Jurkat, Clone E6-1 (cell line): ENCODE measurements at regions not wholly inside any gene's neighbourhood (a gene's known extent, or its start where the extent isn't known, plus 50 kb on each side); places are given as distances from the start of the nearest gene placed in this dataset.

Experiments used
- DNase-seq: peaks from one replicate; pipeline ENCODE4 v3.0.0-alpha.2; 2011; ENCODE audit warnings: low read depth, low spot score
- H3K4me3 ChIP-seq: 2 replicates; pipeline ENCODE4 v1.5.1; 2011; ENCODE audit warnings: mild to moderate bottlenecking, low read length, control low read depth, moderate library complexity

DNA sequence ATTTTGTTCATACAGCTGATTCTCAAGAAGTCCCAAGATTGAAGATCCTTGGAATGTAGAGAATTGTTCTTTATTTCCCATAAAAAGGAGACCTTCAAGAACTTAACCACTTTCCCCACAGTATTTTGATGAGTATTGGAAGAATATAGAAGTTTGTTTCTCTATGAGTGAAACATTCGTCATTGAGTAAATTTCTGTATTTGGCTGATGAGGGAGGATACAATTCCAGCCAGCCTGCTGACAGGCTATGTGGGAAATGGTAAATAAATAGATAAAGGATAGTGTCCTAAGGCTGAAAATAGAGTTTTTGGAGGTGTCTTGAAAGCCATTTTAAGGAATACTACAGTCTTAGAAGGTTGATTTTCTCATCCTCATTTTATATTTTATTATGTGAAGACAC, 1076.1 kb downstream of the ROBO2 start:
- no peak for DNase-seq
- H3K4me3 ChIP-seq, result no peak overlapping the region

DNA sequence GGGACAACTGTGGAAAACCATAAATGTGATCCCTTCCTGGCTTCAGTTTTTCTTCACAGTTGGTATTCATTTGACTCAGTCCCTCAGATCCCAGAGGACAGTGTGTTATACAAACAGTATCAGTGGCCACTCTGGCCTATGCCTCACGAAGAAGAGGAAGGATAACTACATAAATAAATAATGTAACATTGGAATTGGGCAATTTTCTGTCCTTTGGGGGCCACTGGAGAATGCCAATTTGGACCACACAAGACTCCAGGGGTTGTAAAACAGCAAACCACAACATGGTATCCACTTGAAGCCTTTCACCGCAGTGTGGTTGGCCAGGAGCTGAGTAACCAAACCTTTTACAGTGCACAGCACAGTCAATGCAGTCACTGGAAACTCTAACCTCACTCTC, 1077.0 kb downstream of the ROBO2 start:
- H3K4me3 ChIP-seq, result no peak overlapping the region
- no peak for DNase-seq

DNA sequence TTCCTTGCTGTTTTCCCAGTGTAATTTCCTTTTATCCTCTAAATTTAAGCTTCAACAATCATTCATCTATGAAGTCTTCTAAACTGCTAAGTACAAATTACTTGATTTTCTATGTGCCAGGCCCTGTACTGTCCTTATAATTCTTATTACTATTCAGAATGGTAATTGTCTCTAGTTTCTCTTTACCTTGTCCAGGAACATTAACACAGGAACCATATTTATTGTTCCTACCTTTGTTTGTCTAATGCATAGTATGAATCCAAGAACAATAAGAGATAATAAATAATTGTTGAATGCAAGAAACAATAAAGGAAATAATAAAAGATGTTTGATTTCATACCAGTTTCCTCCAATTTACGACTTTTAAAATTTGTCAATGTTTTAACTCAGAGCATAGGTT, 1083.2 kb downstream of the ROBO2 start:
- no peak for DNase-seq
- no peak overlapping the region for H3K4me3 ChIP-seq

DNA sequence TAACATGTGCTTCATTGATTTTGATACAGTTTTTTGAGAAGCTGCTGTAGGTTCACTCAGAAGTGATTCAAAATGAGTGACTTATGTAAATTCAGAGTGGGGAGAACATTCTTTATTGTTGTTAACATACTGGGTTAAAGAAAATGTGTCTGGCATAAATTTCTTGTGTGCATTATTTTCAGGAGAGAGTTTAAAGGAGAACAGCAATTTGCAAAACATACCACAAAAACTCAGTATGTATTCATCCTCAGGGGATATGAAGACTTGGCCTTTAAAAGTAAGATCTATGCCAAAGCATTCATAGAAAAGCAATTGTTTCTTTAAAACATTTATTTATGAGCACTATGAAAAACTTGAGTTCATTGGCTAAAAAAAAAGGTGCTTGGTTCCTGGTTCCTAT, 1089.8 kb downstream of the ROBO2 start:
- no peak overlapping the region for H3K4me3 ChIP-seq
- DNase-seq, result no peak

DNA sequence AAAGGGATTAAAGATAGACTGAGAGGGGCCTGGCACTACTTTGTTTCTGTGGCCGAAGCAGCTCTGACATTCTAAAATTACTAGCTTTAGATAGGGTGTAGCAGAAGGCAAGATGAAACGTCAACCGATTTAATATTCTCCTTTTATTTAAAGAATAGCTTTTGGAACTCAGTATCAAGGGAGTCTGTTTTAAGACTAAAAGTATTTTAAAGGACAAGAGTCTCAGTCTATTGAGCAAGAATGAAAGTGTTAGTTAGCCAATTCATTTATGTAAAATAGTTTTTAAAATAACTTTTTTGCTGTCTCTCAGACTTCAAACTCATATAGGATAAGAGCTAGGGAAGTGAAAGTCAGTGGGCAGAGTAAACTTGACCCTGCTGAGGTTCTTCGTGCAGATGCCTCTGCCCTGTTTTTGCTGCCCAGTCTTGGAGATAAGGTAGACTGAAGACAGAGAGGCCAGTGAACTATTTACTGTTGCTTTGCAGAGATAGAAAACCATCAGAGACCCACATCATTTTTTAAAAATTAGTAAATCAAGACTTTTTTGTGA, 1090.9 kb downstream of the ROBO2 start:
- no peak overlapping the region for H3K4me3 ChIP-seq
- DNase-seq, result no peak

DNA sequence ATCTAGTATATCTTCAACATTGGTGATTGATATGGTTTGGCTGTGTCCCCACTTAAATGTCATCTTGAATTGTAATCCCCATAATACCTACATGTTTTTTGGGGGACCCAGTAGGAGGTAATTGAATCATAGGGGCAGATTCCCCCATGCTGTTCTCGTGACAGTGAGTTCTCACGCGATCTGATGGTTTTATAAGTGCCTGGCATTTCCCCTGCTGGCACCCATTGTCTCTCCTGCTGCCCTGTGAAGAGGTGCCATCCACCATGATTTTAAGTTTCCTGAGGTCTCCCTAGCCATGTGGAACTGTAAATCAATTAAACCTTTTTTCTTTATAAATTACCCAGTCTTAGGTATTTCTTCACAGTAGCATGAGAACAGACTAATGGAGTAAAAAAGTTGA, 1094.6 kb downstream of the ROBO2 start:
- no peak overlapping the region for H3K4me3 ChIP-seq
- no peak for DNase-seq

DNA sequence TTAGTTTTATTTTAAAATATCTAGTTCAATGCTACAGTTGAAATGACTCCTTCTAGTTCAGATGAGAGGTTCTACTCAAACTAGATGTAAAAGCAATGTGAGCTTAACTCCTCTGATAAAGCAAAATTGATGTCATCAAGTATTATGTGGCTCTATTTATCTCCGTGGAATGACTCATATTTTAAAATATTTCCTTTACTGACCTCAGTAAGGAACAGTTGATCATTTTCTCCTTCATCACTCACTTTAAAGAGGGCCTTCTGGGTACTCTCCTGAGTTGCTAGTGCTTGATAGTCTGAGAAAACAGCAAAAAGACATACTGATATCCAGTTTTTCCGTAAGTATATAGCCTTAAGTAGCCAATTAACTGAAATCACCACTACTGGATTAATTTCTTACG, 1099.3 kb downstream of the ROBO2 start:
- H3K4me3 ChIP-seq, result no peak overlapping the region
- no peak for DNase-seq

DNA sequence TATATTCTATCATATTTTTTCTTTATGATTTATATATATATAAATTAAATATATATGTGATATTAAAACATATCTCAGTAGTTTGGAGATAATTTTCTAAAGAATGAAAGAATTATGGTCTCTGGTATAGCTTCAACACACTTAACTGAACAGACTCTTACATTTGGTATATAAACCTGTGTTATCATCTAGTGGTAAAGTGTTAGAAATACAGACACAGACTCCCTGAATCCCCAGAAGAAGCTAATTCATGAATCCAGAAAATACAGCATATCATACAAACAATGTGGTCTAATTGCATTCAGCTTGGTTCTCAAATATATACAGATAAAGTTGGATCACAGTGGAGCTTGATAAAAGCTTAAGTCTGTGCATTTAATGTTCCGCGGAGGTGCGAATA, 1100.4 kb downstream of the ROBO2 start:
- H3K4me3 ChIP-seq, result no peak overlapping the region
- DNase-seq, result no peak

DNA sequence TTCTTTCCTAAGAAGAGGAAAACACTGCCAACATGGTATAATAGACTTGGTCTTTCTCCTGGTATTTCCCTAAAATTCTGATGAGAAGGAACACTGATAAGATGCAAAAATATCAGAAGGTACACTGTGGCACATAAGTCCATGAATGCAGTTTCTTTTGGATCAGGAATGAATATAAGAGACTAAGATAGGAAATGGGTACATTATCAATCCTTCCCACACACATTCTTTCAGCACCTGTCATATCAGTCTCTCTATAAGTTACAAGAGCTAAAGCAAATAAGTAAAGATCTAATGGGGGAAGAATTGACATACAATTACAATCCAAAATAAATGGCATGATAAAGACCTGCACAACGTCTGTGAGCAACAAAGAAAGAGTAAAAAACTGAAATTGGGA, 1101.0 kb downstream of the ROBO2 start:
- H3K4me3 ChIP-seq, result no peak overlapping the region
- no peak for DNase-seq

DNA sequence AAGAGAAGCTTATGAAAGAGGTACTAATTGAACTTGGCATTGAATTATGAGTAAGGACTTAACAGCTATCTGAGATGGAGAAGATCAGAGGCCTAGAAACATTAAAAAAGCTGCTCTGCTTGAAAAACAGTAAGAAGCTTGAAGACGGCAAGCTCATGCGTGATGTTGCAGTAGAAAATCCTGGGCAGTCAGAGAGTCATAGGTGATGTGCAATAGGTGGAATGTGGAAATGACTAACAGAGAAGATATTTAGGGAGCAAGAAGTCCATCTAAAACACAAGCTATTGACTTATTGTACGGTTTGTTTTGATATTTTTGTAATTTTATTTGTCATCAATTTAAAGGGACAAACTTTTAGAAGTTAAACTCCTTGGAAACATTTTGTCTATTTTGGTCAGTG, 1101.4 kb downstream of the ROBO2 start:
- H3K4me3 ChIP-seq, result no peak overlapping the region
- DNase-seq, result no peak

DNA sequence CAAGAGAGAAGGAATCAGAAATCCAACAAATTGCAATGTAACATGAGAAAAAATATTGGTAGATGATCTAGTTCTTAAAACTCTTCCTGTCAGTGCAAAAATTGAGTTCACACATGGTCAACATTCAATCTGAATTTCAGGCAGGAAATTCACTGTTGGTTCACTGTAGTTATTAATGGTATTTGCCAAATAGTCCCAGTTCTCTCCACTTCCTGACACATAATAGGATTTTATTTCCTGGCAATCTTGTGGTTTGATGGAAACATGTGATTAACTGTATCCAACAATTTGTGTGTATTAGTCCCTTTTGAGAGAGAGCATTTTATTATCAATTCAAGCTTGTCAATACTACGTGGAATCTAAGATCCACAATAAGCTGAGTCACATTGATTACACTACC, 1103.1 kb downstream of the ROBO2 start:
- H3K4me3 ChIP-seq, result no peak overlapping the region

DNA sequence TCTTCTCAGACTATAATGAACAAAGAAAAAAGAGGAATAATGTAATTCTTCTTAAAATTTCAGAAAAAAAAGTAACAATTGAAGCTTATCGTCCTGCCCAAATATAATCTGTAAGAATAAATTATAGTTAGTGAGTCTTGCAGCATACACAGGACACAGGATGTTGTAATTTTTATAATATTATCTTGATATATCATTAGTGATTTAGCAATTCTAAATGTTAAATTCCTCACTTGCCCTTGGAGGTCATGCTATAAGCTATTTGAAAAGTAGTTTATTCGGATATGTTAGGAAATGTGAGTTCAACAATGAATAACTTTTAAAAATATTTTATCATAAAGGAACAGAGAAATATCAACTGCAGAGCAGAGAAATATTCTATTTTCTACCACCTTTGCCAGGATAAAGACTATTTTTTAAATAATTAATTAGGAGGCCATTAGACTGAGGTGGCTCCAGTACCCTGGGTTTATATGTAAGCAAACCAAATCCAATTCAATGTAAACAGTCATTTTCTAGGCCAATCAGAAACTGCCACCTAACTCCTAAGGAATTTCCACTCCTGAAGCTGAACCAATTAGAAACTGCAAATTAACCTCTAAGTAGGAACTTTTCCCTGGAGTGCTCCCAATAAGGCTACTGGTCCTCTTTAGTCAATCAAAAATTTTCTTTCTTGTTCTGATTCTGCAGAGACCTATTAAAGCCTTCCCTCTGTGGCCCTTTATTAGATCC, 1109.3 kb downstream of the ROBO2 start:
- DNase-seq, result no peak
- H3K4me3 ChIP-seq, result no peak overlapping the region

More for the DNA sequence above, 1103.1 kb downstream of the ROBO2 start:
- DNase-seq, result no peak

DNA sequence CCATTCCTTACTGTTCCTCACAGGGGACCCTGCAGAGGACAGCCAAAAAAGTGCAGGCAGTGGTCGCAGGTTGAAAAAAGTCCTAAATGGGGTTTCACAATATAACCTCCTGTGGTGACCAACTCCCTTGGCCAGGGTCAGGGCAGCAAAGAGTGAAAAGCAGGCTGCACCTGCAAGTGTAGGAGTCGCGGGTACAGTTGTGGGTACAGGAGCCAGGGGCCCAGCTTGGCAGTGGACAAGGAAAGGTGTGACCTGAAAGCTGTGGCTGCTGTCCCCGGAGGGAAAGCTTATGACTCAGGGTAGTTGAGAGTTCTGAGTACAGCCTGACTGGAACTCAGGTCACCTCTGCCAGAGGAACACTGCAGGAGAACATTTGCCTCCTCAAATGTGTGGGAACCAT, 1114.1 kb downstream of the ROBO2 start:
- DNase-seq, result no peak

DNA sequence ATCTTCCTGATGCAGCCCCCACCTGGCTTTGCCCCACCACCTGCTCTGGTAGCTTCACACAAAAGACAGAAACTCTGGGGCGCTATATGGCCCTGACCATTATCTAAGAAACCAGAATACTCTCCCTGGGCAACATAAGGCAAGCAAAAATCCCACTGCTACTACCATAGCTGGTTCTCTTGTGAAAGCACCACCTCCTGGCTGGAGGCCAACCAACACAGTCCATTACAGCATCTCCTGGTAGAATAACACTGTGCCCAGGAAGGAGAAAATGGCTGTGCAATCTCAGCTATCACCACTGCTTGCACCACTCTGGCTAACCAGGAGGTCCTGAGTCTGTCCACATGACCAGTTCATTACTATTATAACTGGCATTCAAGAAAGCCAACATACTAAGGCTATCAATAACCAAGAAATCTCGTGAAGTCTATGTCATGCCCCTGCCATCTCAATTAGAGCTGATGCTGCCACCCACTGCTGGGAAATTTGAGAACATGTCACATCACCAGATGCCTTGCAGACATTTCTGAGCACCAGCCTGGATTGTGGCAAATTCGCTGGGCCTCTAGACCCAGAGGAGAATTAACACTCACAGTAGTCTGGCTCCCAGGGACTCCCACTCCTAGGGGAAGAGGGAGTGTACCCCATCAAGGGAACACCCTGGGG, 1114.8 kb downstream of the ROBO2 start:
- no peak for DNase-seq
- no peak overlapping the region for H3K4me3 ChIP-seq

More for the DNA sequence above, 1114.1 kb downstream of the ROBO2 start:
- H3K4me3 ChIP-seq, result no peak overlapping the region

DNA sequence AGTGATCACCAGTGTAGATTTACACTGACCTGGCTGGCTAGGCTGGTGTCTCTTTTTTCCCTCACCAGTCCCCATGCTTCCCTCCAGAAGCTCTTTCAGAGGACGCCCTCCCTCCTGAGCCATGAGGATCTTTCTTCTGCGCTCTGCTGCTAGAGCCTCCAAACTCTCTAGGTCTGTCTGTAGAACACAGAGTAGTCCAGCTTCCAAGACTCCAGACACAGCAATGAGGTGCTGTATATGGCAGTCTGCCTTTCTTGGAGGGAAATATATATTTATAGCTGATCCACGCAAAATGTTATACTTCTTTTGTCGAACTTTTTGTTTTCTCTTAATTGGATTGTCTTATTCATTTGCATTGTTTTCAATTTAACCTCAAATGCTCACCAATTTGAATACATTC, 1121.8 kb downstream of the ROBO2 start:
- no peak for DNase-seq
- no peak overlapping the region for H3K4me3 ChIP-seq

DNA sequence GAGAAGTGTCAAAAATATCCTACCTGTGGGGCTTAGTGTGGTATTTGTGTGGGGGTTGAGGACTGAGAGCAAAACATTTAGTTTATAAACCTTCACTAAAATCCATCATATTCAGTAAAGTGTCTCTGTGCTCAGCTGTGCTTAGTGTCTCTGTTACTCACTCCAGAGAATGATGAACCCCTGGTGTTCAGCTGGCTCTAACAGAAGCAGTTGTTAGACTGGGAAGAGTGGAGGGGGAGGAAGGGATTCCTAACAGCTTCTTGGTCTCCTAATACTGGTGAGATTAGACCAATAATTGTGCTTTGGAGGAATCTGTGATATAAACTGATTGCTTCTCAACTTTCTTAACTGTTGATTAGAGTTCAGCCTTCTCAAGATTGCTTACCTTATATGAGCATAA, 1123.5 kb downstream of the ROBO2 start:
- no peak for DNase-seq
- no peak overlapping the region for H3K4me3 ChIP-seq

DNA sequence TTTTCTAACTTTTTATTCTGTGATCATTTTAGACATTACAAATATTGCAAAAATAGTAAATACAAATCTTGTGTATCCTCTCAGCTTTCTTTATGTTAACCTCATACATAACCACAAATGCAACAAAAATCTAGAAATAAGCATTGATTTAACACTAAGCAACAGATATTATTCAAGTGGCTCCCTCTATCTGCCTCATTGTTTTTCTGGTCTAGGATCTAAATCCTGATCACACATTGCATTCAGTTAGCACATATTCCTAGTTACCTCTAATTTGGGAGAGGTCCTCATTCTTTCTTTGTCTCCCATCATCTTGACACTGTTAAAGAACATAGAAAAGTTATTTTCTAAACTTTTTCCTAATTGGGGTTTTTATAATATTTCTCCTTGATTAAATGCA, 1126.0 kb downstream of the ROBO2 start:
- H3K4me3 ChIP-seq, result no peak overlapping the region
- DNase-seq, result no peak

DNA sequence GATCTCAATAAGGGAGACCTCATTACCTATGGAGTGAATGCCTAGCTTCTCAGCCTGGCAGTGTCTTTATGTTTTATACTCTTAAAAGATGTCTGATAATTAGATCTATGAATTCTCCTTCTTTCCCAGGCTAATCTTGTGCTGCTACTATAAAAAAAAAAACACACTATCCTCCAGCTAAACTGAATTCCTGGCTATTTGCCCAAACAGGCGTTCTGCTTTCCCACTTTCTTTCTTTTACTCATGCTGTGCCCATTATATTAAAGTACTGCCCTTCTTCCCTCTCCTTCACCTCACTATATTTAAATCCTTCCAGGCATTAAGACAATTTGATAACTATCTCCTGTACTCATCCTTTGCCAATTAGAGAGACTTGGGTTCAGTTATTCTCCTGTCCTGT, 1134.9 kb downstream of the ROBO2 start:
- H3K4me3 ChIP-seq, result no peak overlapping the region
- DNase-seq, result no peak

DNA sequence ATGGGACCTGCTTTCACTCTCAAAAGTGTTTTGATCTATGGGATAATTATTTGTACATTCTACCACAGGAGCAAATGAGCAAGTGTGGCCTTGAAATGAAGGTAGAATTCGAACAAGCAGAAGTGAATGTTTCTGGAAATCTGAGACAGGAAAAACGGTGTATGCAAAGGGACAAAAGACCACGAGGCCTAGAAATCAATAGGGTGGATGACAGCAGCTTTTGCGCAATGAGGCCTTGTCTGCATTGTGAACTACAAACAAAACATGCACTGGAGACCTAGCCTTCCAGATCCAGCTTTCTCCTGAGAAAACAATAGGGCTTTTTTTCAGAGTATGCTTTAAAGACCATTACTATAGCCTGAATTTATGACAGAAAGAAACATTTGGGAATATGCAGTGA, 1137.0 kb downstream of the ROBO2 start:
- DNase-seq, result no peak
- no peak overlapping the region for H3K4me3 ChIP-seq

DNA sequence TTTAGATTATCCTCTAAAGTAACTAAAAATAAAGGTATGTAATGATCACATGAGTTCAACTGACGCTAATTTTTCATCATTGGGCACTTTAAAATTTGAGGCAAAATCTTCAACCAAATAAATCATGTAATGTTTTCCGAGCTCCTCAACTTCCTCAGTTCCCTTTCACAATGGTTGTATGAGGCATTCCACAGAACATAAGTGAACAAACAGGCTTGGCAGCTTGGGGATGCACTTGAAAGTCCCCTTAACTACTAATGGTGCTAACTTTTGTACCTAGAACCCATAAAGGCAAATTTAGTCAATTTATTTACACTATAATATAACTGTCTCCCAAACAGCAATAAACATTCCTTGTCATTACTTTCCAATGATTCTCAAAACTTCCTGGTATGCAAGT, 1137.9 kb downstream of the ROBO2 start:
- H3K4me3 ChIP-seq, result no peak overlapping the region
- DNase-seq, result no peak

DNA sequence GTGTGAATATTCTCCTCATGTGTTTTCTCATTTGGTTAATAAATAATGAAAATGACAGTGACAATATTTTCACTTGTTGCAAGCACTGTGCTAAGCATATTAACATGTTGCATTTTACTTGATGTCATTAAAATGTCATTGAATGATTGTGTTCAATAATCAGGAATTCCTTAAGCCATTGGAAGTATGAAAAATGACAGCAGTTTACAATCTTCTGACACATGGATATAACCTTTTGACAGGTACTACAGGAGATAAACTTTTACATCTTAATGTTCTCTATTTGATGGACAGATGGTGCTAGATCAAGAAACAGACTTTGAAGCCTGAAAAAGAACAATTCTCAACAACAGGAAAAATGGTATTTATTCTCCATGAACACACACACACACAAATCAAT, 1138.3 kb downstream of the ROBO2 start:
- no peak overlapping the region for H3K4me3 ChIP-seq
- no peak for DNase-seq
